ENCODE measurements at regions not wholly inside any gene's neighbourhood (a gene's known extent, or its start where the extent isn't known, plus 50 kb on each side); places are given as distances from the start of the nearest gene placed in this dataset.

DNA sequence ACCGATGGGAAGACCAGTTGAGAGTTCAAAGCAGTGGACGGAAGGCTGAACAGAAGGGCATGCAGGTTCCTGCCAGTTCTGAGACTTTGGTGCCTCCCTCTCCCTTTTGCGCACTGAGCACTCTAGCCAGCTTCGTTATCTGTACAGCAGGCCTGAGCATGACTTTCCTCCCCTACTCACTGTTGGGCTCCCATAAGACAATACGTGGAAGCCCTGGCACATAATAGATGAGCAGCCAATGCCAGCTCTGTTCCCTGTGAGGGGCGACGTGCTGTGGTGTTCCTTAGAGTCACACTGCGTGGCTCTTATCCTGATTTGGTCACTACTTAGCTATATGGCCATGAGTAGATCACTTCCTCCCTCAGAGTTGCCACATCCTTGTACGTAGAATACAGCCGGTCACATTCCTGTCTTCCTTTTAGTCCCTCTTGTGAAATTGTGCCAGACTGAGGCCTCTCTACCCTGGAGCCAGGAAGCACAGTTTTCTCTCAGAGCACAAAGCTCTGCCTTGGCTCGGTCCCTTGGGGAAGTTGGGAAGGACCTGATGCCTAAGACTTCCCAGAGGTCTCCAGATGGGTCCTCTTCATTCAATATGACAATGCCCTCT is 160.4 kb upstream of the MAMLD1 start:
- Histone ChIP-seq H3K79me2 (ENCODE audit: low read length) (no peaks in the 10 kb centered on the region), H3K4me2 (ENCODE audit: low read depth, low read length) (no peak overlapping the region), H3K9me2 (replicated peaks; ENCODE audit: insufficient read depth, low read length) (no peaks in the 10 kb centered on the region), H3K9ac (ENCODE audit: low read length) (no peak overlapping the region), H3K4me3 (ENCODE audit: low read length) (no peak overlapping the region), H3K36me3 (replicated peaks; ENCODE audit: insufficient read depth, low read length) (no peaks in the 10 kb centered on the region), H2AFZ (ENCODE audit: low read length) (no peak overlapping the region), H3K27me3 (replicated peaks; ENCODE audit: insufficient read depth, low read length) (no peaks in the 10 kb centered on the region), H3K4me1 (ENCODE audit: low read length) (no peaks in the 10 kb centered on the region), H4K20me1 (ENCODE audit: insufficient read depth, low read length) (no peaks in the 10 kb centered on the region), H3K27ac (ENCODE audit: low read length) (no peak overlapping the region), H3K9me3 (replicated peaks; ENCODE audit: insufficient read depth, low read length) (no peaks in the 10 kb centered on the region), H3F3A (ENCODE audit: insufficient read depth, low read length) (no peaks in the 10 kb centered on the region)
- TF ChIP-seq EZH2phosphoT487 (IDR thresholded peaks at IDR 0.05; ENCODE audit: low read length) (no peak), EZH2 (optimal IDR thresholded peaks at IDR 0.05; ENCODE audit: low read depth, low read length) (no peak)
- TF ChIP-seq, protein P1, sequence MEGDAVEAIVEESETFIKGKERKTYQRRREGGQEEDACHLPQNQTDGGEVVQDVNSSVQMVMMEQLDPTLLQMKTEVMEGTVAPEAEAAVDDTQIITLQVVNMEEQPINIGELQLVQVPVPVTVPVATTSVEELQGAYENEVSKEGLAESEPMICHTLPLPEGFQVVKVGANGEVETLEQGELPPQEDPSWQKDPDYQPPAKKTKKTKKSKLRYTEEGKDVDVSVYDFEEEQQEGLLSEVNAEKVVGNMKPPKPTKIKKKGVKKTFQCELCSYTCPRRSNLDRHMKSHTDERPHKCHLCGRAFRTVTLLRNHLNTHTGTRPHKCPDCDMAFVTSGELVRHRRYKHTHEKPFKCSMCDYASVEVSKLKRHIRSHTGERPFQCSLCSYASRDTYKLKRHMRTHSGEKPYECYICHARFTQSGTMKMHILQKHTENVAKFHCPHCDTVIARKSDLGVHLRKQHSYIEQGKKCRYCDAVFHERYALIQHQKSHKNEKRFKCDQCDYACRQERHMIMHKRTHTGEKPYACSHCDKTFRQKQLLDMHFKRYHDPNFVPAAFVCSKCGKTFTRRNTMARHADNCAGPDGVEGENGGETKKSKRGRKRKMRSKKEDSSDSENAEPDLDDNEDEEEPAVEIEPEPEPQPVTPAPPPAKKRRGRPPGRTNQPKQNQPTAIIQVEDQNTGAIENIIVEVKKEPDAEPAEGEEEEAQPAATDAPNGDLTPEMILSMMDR (IDR thresholded peaks at IDR 0.05; ENCODE audit: low read length): no peak
- no peak for DNase-seq

DNA sequence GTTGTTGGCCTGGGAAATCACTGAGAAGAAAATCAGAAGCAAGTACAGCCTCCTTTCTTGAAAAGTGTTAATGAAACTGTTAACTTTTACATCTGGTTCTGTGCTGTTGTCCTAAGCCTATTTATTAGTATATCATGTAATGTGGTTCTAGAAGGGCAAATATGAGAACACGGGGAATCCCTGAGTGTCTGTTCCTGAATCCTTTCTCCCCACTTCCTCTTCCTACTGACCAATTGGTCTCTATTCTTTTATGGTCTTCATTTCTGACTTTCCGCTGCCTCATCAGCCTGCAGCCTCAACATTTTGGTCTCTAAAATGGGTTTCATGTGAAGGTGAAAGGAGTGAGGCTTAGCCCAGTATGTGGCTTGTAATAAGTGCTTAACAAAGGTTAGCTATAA is 159.9 kb upstream of the MAMLD1 start:
- Histone ChIP-seq H3K9me2 (replicated peaks; ENCODE audit: insufficient read depth, low read length) (no peaks in the 10 kb centered on the region), H3K4me3 (ENCODE audit: low read length) (no peak overlapping the region), H3K9ac (ENCODE audit: low read length) (no peak overlapping the region), H3K27ac (ENCODE audit: low read length) (no peak overlapping the region), H2AFZ (ENCODE audit: low read length) (no peak overlapping the region), H3K27me3 (replicated peaks; ENCODE audit: insufficient read depth, low read length) (no peaks in the 10 kb centered on the region), H3K36me3 (replicated peaks; ENCODE audit: insufficient read depth, low read length) (no peaks in the 10 kb centered on the region), H4K20me1 (ENCODE audit: insufficient read depth, low read length) (no peaks in the 10 kb centered on the region), H3K4me2 (ENCODE audit: low read depth, low read length) (no peak overlapping the region), H3K4me1 (ENCODE audit: low read length) (no peaks in the 10 kb centered on the region), H3F3A (ENCODE audit: insufficient read depth, low read length) (no peaks in the 10 kb centered on the region), H3K79me2 (ENCODE audit: low read length) (no peaks in the 10 kb centered on the region), H3K9me3 (replicated peaks; ENCODE audit: insufficient read depth, low read length) (no peaks in the 10 kb centered on the region)
- TF ChIP-seq EZH2phosphoT487 (IDR thresholded peaks at IDR 0.05; ENCODE audit: low read length) (no peak), EZH2 (optimal IDR thresholded peaks at IDR 0.05; ENCODE audit: low read depth, low read length) (no peak)
- TF ChIP-seq, protein P1 (IDR thresholded peaks at IDR 0.05; ENCODE audit: low read length): no peak
- DNase-seq: no peak

DNA sequence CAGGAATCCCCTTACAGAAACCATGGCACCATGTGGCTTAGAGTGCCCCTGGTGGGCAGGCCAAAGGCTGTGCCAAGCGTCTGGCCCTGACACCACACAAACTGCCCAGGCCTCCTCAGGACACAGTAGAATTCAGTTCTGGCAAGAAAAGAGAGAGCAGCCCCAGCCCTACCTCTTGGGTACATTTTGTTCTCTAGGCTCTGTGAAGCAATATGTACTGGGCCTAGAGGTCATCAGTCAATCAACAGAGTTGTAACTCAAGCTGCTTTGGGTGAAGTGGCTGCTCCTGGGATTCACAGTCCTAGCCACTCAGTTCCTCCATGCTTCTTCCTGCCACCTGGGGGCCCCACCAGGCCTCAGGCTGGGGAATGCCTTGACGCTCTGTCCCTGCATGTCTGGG is 158.1 kb upstream of the MAMLD1 start:
- no peak for DNase-seq
- Histone ChIP-seq H3K36me3 (replicated peaks; ENCODE audit: insufficient read depth, low read length) (no peaks in the 10 kb centered on the region), H4K20me1 (ENCODE audit: insufficient read depth, low read length) (no peaks in the 10 kb centered on the region), H3K4me3 (ENCODE audit: low read length) (no peak overlapping the region), H3K79me2 (ENCODE audit: low read length) (no peaks in the 10 kb centered on the region), H3K27me3 (replicated peaks; ENCODE audit: insufficient read depth, low read length) (no peaks in the 10 kb centered on the region), H3K4me2 (ENCODE audit: low read depth, low read length) (no peak overlapping the region), H3K9me3 (replicated peaks; ENCODE audit: insufficient read depth, low read length) (no peaks in the 10 kb centered on the region), H2AFZ (ENCODE audit: low read length) (no peak overlapping the region), H3F3A (ENCODE audit: insufficient read depth, low read length) (no peaks in the 10 kb centered on the region), H3K4me1 (ENCODE audit: low read length) (no peaks in the 10 kb centered on the region), H3K9ac (ENCODE audit: low read length) (no peak overlapping the region), H3K9me2 (replicated peaks; ENCODE audit: insufficient read depth, low read length) (no peaks in the 10 kb centered on the region), H3K27ac (ENCODE audit: low read length) (no peak overlapping the region)
- TF ChIP-seq EZH2phosphoT487 (IDR thresholded peaks at IDR 0.05; ENCODE audit: low read length): no peak
- TF ChIP-seq, protein P1 (IDR thresholded peaks at IDR 0.05; ENCODE audit: low read length): no peak
- no peak for TF ChIP-seq EZH2 (optimal IDR thresholded peaks at IDR 0.05; ENCODE audit: low read depth, low read length)

Measured in MM.1S (cell line).